ENCODE measurements at regions not wholly inside any gene's neighbourhood (a gene's known extent, or its start where the extent isn't known, plus 50 kb on each side); places are given as distances from the start of the nearest gene placed in this dataset.

- TF ChIP-seq CTCF (IDR thresholded peaks at IDR 0.05) (no peak), POLR2A (IDR thresholded peaks at IDR 0.05) (no peak)
Observed at GRCh38 chrX:6986915-6987314, 160.6 kb upstream of the STS start.

All from body of pancreas (tissue), 4 donors.